ENCODE measurements at regions not wholly inside any gene's neighbourhood (a gene's known extent, or its start where the extent isn't known, plus 50 kb on each side); places are given as distances from the start of the nearest gene placed in this dataset.

- CTCF ChIA-PET, result no interaction called here
- Mint-ChIP-seq H3K36me3 (ENCODE audit: low read depth) (no peaks in the 10 kb centered on the region), H3K4me1 (no peaks in the 10 kb centered on the region), H3K4me3 (no peak overlapping the region), H3K27ac (no peak overlapping the region), H3K9me3 (no peaks in the 10 kb centered on the region), H3K27me3 (peaks cover 12% of the 10 kb centered on the region)
- DNase-seq, result no peak
- no peak for ATAC-seq (ENCODE audit: low read depth)
- POLR2A ChIA-PET, result no interaction called here
- TF ChIP-seq, protein P1, sequence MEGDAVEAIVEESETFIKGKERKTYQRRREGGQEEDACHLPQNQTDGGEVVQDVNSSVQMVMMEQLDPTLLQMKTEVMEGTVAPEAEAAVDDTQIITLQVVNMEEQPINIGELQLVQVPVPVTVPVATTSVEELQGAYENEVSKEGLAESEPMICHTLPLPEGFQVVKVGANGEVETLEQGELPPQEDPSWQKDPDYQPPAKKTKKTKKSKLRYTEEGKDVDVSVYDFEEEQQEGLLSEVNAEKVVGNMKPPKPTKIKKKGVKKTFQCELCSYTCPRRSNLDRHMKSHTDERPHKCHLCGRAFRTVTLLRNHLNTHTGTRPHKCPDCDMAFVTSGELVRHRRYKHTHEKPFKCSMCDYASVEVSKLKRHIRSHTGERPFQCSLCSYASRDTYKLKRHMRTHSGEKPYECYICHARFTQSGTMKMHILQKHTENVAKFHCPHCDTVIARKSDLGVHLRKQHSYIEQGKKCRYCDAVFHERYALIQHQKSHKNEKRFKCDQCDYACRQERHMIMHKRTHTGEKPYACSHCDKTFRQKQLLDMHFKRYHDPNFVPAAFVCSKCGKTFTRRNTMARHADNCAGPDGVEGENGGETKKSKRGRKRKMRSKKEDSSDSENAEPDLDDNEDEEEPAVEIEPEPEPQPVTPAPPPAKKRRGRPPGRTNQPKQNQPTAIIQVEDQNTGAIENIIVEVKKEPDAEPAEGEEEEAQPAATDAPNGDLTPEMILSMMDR (IDR thresholded peaks at IDR 0.05), result no peak
- intact Hi-C loops (cut with micrococcal nuclease), result loop anchor here (10.0 kb wide), 1 partner anchor 625 kb away; the partner anchor contains the start of gene OBI1
Observed at GRCh38 chr13:78029901-78030300, 111.3 kb upstream of the EDNRB start.

GRCh38 chr13:78028960-78029359, 110.3 kb upstream of the EDNRB start:
- ChIA-PET POLR2A (no interaction called here), CTCF (no interaction called here)
- no peak overlapping the region for H3K4me3 Mint-ChIP-seq
- no peaks in the 10 kb centered on the region for H3K9me3 Mint-ChIP-seq
- no peaks in the 10 kb centered on the region for H3K36me3 Mint-ChIP-seq (ENCODE audit: low read depth)
- no peak for ATAC-seq (ENCODE audit: low read depth)
- H3K27me3 Mint-ChIP-seq, result peaks cover 12% of the 10 kb centered on the region
- DNase-seq, result no peak
- intact Hi-C loops (cut with micrococcal nuclease), result loop anchor here (10.0 kb wide), 1 partner anchor 626 kb away; the partner anchor contains the start of gene OBI1
- H3K27ac Mint-ChIP-seq, result no peak overlapping the region
- H3K4me1 Mint-ChIP-seq, result no peaks in the 10 kb centered on the region
- TF ChIP-seq, protein P1 (IDR thresholded peaks at IDR 0.05), result no peak

GRCh38 chr13:78024996-78025395, 106.4 kb upstream of the EDNRB start:
- Mint-ChIP-seq H3K36me3 (ENCODE audit: low read depth) (no peaks in the 10 kb centered on the region), H3K27me3 (peaks cover 7% of the 10 kb centered on the region), H3K9me3 (no peaks in the 10 kb centered on the region), H3K27ac (no peak overlapping the region), H3K4me3 (no peak overlapping the region), H3K4me1 (peaks cover 19% of the 10 kb centered on the region)
- ChIA-PET POLR2A (no interaction called here), CTCF (no interaction called here)
- DNase-seq (no peak), ATAC-seq (ENCODE audit: low read depth) (no peak)
- intact Hi-C loops (cut with micrococcal nuclease), result loop anchor here (5.0 to 10.0 kb wide), 3 partner anchors 630 to 1382 kb away; partner anchors contain the start of genes OBI1 and RBM26
- TF ChIP-seq, protein P1 (IDR thresholded peaks at IDR 0.05), result no peak

DNA sequence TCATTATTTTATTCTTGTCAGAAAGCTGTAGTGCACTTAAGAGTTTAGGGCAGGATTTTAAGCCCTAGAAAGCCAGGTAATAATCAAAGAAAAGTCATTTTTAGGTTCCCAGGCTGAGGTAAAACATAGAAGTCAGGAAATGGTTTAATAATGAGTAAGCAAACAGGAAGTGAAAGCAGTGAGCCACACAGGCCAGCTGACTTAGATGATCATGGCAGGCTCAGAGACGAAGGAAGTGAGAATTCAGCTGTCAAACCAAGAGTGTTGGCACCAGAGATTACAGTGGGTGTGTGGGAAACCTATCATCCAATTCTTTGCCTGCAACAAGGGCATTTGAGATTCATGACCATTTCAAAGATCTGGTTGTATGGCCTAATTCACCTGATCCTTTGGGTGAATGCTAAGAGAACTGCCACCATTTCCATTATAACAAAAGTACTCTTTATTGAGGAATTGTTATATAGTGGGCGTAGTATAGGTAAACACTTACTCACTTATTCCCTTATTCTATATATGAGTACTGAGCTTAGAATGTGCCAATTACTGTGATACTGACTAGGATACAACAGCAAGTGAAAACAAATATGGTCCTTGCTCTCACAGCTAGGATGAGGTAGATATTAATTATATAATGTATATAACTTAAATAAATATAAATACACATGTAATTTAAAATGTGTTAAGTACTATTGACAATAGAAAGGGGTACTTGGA, 103.7 kb upstream of the EDNRB start:
- H3K36me3 Mint-ChIP-seq (ENCODE audit: low read depth), result no peaks in the 10 kb centered on the region
- H3K27me3 Mint-ChIP-seq, result peaks cover 4% of the 10 kb centered on the region
- peak; percentile 20 for DNase-seq
- intact Hi-C loops (cut with micrococcal nuclease), result loop anchor here (1.0 to 10.0 kb wide), 5 partner anchors 124 to 1385 kb away; partner anchors contain the start of genes OBI1, RBM26 and SLAIN1
- H3K27ac Mint-ChIP-seq, result peak overlapping the region; percentile 19
- POLR2A ChIA-PET, result no interaction called here
- H3K4me3 Mint-ChIP-seq, result no peak overlapping the region
- CTCF ChIA-PET, result no interaction called here
- no peaks in the 10 kb centered on the region for H3K9me3 Mint-ChIP-seq
- TF ChIP-seq, protein P1 (IDR thresholded peaks at IDR 0.05), result no peak
- peaks cover 19% of the 10 kb centered on the region for H3K4me1 Mint-ChIP-seq
- peak; percentile 99 for ATAC-seq (ENCODE audit: low read depth)

- ATAC-seq (ENCODE audit: low read depth) (no peak), DNase-seq (no peak)
- no peak overlapping the region for H3K27ac Mint-ChIP-seq
- ChIA-PET CTCF (no interaction called here), POLR2A (no interaction called here)
- H3K4me1 Mint-ChIP-seq, result peaks cover 19% of the 10 kb centered on the region
- TF ChIP-seq, protein P1 (IDR thresholded peaks at IDR 0.05), result no peak
- intact Hi-C loops (cut with micrococcal nuclease), result loop anchor here (5.0 to 10.0 kb wide), 3 partner anchors 634 to 1386 kb away; partner anchors contain the start of genes OBI1 and RBM26
- no peak overlapping the region for H3K4me3 Mint-ChIP-seq
- H3K27me3 Mint-ChIP-seq, result peaks cover 2% of the 10 kb centered on the region
- no peaks in the 10 kb centered on the region for H3K36me3 Mint-ChIP-seq (ENCODE audit: low read depth)
- peaks cover 7% of the 10 kb centered on the region for H3K9me3 Mint-ChIP-seq
Observed at GRCh38 chr13:78020861-78021260, 102.2 kb upstream of the EDNRB start.
